GM12892 (cell line): ENCODE measurements at regions not wholly inside any gene's neighbourhood (a gene's known extent, or its start where the extent isn't known, plus 50 kb on each side); places are given as distances from the start of the nearest gene placed in this dataset.
"Not testable (repeated sequence)": the region's sequence is repeated elsewhere in the genome, so short reads cannot be mapped to it uniquely, and the experiment has no call there.

Source experiments
- DNase-seq: peaks from one replicate; pipeline ENCODE4 v3.0.0; 2011; ENCODE audit not compliant: insufficient read length
- FAIRE-seq: peaks from 2 replicates; lab custom pipeline; 2011; peaks lifted over from hg19 to GRCh38; lab: Jason Lieb, UNC
- POLR2A ChIP-seq: IDR thresholded peaks from 2 replicates; pipeline ENCODE4 v1.6.1; 2011; ENCODE audit warnings: low read depth, low read length, control low read depth
- POLR2AphosphoS5 ChIP-seq: IDR thresholded peaks from 2 replicates; pipeline ENCODE4 v1.6.1; 2011; ENCODE audit warnings: low read depth, low read length, control low read depth
- TAF1 ChIP-seq: IDR thresholded peaks from 2 replicates; pipeline ENCODE4 v1.6.1; 2011; ENCODE audit warnings: low read depth, mild to moderate bottlenecking, control low read depth, low read length, borderline replicate concordance

DNA sequence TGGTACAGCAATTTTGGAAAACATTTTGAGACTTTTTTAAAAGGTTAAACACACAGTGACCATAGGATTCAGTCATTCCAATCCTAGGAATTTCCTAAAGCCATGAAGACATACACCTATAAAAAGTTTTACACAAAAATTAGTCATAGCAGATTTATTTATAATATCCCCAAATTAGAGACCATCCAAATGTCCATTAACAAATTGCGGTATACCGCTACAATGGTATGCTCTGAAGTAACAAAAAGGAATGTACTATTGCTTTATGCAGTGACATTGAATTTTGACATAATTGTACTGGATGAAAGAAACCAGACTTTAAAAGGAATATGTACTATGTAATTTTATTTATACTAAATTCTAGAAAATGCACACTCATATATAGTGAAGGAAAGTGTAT is 362.8 kb downstream of the HGF start:
- DNase-seq (no peak), FAIRE-seq (no peak)
- TF ChIP-seq TAF1 = no peak

DNA sequence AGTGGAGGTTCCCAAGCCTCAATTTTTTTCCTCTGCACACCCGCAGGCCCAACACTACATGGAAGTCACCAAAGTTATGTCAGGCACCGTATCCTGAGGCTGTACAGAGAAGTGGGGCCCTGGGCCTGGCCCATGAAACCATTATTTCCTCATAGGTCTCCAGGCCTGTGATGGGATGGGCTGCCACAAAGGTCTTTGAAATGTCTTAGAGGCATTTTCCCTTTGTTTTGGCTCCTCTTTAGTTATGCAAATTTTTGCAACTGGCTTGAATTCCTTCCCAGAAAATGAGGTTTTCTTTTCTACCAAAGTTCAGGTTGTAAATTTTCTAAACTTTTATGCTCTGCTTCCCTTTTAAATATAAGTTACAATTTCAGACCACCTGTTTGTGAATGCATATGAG is 365.2 kb downstream of the HGF start:
- DNase-seq = no peak
- no peak for TF ChIP-seq POLR2AphosphoS5
- TF ChIP-seq POLR2A = no peak
- no peak for TF ChIP-seq TAF1
- FAIRE-seq = no peak

DNA sequence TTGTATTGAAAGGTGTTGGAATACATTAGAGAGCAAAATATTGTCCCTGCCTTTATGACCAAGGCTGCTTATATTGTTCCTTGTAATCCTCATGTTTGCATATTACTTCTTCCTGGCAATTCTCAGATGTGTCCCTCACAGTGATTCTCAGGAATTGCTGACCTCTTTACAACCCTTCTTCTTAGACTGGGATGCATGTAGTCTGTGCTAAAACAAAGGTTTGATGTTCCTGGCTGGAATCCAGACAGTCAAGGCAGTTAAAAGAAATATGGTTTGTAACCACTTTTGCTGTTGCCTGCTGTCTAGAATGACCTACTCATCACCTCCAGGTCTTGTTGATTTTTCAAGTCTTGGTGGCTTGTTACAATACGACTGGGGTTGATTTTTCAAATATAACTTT is 367.6 kb downstream of the HGF start:
- TF ChIP-seq POLR2AphosphoS5 = no peak
- TF ChIP-seq POLR2A = no peak
- TF ChIP-seq TAF1 = no peak
- FAIRE-seq = no peak
- no peak for DNase-seq

DNA sequence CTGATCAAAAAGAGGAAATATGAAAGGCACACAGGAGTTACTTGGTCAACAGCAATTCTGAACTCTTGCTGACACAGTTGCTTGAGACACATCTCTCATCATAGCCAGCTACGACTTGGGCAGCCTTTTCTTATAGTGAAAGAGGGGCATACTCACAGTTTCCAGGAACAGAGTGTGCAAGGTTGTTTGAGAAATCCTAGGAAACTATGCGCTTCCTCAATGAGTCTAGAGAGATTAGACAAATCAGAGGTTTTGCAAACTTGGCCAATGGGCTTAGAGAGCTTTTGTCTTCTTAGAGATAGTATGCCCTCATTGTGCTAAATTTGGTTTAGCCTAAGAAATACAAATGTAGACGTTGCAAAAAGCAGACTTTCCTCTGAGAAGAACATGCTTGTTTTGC is 370.4 kb downstream of the HGF start:
- TF ChIP-seq POLR2AphosphoS5 (no peak), TAF1 (no peak), POLR2A (no peak)
- DNase-seq (no peak), FAIRE-seq (no peak)

DNA sequence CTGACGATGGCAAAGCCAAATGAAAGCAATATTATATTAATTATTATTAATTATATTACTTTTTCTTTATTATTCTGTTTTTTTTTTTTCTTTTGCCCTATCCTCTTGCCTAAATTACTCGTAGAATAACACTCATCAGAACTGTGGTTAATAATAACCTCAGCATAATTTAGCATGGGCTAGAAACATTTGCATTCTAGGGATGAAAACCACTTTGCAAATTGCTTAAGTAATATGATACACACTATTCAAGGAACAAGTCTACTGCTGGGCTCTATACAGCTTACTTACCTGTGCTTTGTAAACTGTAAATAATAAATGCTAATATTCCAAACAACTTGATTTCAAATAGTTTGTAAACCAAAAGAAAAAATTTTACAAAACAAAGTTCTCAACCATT is 375.8 kb downstream of the HGF start:
- FAIRE-seq (no peak), DNase-seq (no peak)
- TF ChIP-seq POLR2A = no peak
- TF ChIP-seq TAF1 = no peak
- no peak for TF ChIP-seq POLR2AphosphoS5

DNA sequence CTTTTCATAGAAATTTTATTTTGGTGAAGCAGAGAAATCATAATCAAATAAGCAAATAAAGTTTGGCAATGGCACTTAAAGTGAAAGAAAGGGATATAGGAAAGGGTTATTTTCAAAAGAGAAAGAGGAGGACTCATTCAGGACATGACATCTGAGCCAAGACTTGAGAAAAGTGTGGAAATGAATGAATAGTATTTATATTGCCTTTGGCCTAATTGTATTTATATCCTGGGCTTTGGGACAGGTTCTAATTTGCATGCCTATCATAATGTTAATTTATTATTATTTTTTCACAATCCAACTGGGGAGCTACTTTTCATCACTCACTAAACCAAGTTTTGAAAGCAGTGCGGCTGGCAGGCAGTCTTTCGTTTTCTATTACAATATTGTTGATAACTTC is 376.8 kb downstream of the HGF start:
- no peak for TF ChIP-seq TAF1
- no peak for TF ChIP-seq POLR2A
- TF ChIP-seq POLR2AphosphoS5 = no peak
- no peak for DNase-seq
- no peak for FAIRE-seq

DNA sequence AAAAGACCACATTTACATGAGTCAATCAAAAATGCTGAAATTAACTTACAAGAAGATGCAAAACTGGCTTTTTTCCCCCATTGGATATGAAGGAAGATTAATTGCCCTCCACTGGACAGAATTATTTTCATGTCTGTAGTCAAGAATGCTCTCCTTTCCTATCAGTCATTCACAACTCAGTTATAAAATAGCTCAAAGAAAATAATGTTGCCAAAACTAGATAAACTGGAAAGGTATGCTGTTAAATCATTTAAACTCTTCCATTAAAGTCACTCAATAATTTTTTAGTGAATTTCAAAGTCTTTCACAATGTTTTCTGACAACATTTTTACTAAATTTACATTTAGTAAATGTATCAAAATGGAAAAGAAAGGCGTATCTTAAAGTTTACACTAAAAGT is 384.5 kb downstream of the HGF start:
- TF ChIP-seq TAF1 (no peak), POLR2A (no peak), POLR2AphosphoS5 (no peak)
- no peak for FAIRE-seq
- DNase-seq = no peak

DNA sequence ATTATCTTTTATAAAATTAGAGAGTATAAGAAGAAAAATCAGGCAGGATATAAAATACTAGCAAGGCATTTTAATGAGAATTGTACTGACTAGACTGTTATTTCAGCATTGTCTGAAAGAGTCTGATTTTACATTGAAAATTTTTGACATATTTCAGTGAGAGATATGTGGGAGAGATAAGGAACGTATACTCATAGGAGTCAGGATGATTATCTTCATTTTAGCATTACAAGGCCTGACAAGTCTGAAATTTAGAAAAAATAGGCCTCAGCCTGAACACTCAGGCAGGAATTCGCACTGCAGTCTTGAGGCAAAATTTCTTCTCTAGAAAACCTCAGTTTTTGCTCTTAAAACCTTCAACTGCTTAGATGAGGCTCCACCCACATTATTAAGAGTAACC is 386.0 kb downstream of the HGF start:
- DNase-seq = no peak
- no peak for FAIRE-seq
- no peak for TF ChIP-seq POLR2AphosphoS5
- TF ChIP-seq TAF1 = no peak
- TF ChIP-seq POLR2A = no peak

DNA sequence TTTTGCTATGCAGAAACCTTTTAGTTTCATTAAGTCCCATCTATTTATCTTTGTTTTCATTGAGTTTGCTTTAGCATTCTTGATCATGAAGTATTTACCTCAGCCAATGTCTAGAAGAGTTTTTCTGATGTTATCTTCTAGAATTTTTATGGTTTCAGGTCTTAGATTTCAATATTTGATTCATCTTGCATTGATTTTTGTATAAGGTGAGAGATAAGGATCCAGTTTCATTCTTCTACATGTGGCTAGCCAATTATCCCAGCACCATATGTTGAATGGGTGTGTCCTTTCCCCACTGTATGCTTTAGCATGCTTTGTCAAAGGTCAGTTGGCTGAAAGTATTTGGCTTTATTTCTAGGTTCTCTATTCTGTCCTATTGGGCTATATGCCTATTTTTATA is 395.2 kb downstream of the HGF start:
- not testable (repeated sequence) for FAIRE-seq, DNase-seq

DNA sequence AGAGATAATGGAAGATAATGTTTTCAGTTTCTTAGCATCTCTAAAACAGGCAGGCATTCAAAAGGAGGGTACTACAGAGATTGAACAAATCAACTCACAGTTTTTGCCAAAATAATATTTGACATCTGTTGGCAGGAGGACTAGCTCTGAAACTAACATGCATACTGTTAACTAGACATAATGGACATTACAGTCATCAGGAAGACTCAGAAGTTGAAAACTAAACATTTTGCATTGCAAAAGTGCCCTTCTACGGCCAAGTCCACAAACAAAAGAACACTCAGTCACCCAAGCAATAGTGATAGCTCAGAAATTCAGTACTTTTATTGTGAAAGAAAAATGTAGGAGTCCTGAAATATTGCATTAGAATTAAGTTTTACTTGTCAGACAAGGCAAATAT is 399.0 kb downstream of the HGF start:
- FAIRE-seq (no peak), DNase-seq (no peak)
- TF ChIP-seq POLR2A (no peak), POLR2AphosphoS5 (no peak), TAF1 (no peak)

DNA sequence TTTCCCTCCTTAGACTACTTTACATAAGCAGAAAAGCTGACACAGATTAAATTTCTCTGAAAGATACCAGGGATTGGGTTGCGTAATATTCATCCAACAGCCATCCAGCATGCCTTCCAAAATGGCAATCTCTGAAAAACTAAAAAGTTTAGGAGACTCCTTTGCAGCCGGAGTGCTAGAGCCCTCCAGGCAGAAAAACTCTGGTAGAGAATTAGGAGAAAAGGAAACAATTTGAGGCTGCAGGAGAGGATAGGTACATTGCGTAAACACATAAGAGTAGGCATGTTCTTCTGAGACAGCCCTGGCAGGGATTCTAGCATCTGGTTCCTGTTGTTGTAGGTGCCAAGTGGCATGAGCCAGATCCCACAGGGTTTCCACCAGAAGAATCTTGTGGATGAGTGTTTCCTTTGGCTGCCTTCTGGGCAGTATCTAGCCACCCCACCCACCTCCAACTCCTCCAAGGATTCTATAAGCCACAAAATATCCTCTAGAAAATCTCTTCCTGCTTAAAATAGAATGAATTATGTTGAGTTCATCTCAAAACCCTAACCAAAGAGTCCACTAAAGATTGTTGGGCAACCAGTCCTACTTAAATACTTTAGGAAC is 402.4 kb downstream of the HGF start:
- no peak for TF ChIP-seq POLR2A
- TF ChIP-seq POLR2AphosphoS5 = no peak
- TF ChIP-seq TAF1 = no peak
- FAIRE-seq (no peak), DNase-seq (no peak)

DNA sequence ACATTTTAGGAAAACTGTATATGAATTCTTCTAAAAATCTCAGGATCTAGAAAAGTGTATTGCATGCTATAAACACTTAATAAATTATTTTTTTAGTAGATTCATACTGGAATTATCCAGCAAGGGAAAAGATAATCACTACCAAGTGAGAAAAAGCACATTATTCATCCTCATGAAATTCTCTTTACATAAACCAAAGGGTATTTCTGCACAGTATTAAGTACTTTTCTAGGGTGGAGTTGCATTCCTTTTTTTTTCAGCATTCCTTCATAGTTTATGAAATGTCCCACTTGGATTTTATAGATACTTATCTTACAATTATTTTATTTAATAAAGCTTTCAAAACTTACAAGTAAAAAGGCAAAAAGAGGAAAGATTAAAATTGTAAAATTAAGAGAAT is 403.3 kb downstream of the HGF start:
- TF ChIP-seq TAF1 (no peak), POLR2AphosphoS5 (no peak), POLR2A (no peak)
- FAIRE-seq = no peak

DNA sequence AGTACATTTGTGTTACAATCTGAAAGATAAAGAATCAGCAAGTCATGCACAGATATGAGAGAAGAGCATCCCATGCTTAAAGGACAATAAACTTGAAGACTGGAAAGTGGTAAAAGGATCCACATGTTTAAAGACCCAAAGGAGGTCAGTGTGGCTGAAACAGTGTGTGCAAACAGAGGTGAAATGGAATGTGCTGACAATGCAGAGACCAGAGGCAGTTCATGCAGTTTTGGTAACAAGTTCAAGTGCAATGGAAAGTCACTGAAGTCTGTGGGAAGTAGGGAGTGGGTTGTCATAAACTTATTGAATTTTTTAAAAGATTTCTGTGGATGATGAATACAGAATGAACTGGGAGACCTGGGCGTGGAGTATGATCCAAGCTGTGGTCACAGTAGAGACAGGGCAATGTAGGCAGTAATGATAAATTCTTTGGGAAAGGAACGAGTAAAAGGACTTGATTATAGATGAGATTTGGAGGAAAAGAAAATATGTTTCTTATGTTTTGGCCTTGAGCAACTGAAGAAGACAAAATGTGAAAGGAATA is 408.0 kb downstream of the HGF start:
- no peak for TF ChIP-seq POLR2AphosphoS5
- no peak for TF ChIP-seq POLR2A
- TF ChIP-seq TAF1 = no peak
- FAIRE-seq (no peak), DNase-seq (no peak)

More for the DNA sequence above, 403.3 kb downstream of the HGF start:
- no peak for DNase-seq
